ENCODE measurements at regions not wholly inside any gene's neighbourhood (a gene's known extent, or its start where the extent isn't known, plus 50 kb on each side); places are given as distances from the start of the nearest gene placed in this dataset.

- TF ChIP-seq CTCF (conservative IDR thresholded peaks at IDR 0.05; ENCODE audit: low read depth, low read length) (no peak), POLR2A (IDR thresholded peaks at IDR 0.05; ENCODE audit: low read depth, low read length) (no peak), MAFK (IDR thresholded peaks at IDR 0.05; ENCODE audit: low read depth, low read length) (no peak), RFX5 (IDR thresholded peaks at IDR 0.05; ENCODE audit: low read depth, low read length) (no peak), USF2 (IDR thresholded peaks at IDR 0.05; ENCODE audit: low read depth, low read length) (no peak)
These were observed 69.8 kb upstream of the NCOR2 start for GRCh38 chr12:124637163-124637562.

Measured in IMR-90 (cell line).